Spleen (tissue), 7 donors: ENCODE measurements at regions not wholly inside any gene's neighbourhood (a gene's known extent, or its start where the extent isn't known, plus 50 kb on each side); places are given as distances from the start of the nearest gene placed in this dataset.

ENCODE experiments used
- CTCF ChIP-seq, 11 experiments: fragments of 200-600 bp in 7 of 11; fragments of 450-650 bp in 4 of 11; sonication (generic) in 4 of 11; IDR thresholded peaks in 8 of 11; conservative IDR thresholded peaks in 3 of 11; 1 replicate in 7 of 11; 2 replicates in 4 of 11; pipeline versions ENCODE4 v1.4.0 to v1.8.0; 2016 to 2021; ENCODE audit warnings: antibody characterized with exemption in 11 of 11, inconsistent platforms in 4 of 11, mild to moderate bottlenecking in 1 of 11
- POLR2AphosphoS5 ChIP-seq, 3 donors: sonication (generic); formaldehyde crosslinking; IDR thresholded peaks; one replicate each; pipeline ENCODE4 v1.5.1; 2017; ENCODE audit warnings: antibody characterized with exemption in 3 of 3
- donor health status: DM: no; HTN: no; CAD: no; lungs with moderate emphysema.
- donor health status: DM: no; HTN: no; CAD: no.
- donor health status: DM: no; HTN: no; CAD: no.

GRCh38 chr5:93794954-93795353 is 53.6 kb upstream of the POU5F2 start:
- TF ChIP-seq CTCF (IDR thresholded peaks at IDR 0.05 in 8 of 11, conservative IDR thresholded peaks at IDR 0.05 in 3 of 11) (no peak), POLR2AphosphoS5 (IDR thresholded peaks at IDR 0.05) (no peak)
